Esophagus (tissue), 2 donors: ENCODE measurements at regions not wholly inside any gene's neighbourhood (a gene's known extent, or its start where the extent isn't known, plus 50 kb on each side); places are given as distances from the start of the nearest gene placed in this dataset.

Experiments
- H3K27ac ChIP-seq, 2 donors: one replicate each; pipeline ENCODE4 v1.5.1; 2013; ENCODE audit warnings: low read depth in 2 of 2, mild to moderate bottlenecking in 2 of 2, inconsistent platforms in 1 of 2, low read length in 1 of 2, moderate library complexity in 1 of 2
- H3K27me3 ChIP-seq, 2 donors: one replicate each; pipeline ENCODE4 v1.6.1; 2013; ENCODE audit warnings: low read length in 2 of 2, control low read depth in 1 of 2, mild to moderate bottlenecking in 1 of 2; ENCODE audit not compliant: insufficient read depth in 2 of 2, control insufficient read depth in 1 of 2
- H3K36me3 ChIP-seq, 2 donors: one replicate each; pipeline ENCODE4 v1.6.1; 2013; ENCODE audit warnings: low read length in 1 of 2; ENCODE audit not compliant: control insufficient read depth in 2 of 2, insufficient read depth in 2 of 2
- H3K4me1 ChIP-seq, 2 donors: one replicate each; pipeline ENCODE4 v1.6.1; 2013; ENCODE audit warnings: low read length in 1 of 2; ENCODE audit not compliant: control insufficient read depth in 2 of 2, insufficient read depth in 2 of 2
- H3K4me3 ChIP-seq, 2 donors: one replicate each; pipeline ENCODE4 v1.5.1; 2013; ENCODE audit warnings: low read length in 2 of 2, mild to moderate bottlenecking in 2 of 2, low read depth in 1 of 2, moderate library complexity in 1 of 2
- H3K9me3 ChIP-seq, 2 donors: one replicate each; pipeline ENCODE4 v1.6.1; 2013; ENCODE audit warnings: mild to moderate bottlenecking in 2 of 2, low read depth in 1 of 2, low read length in 1 of 2, moderate library complexity in 1 of 2; ENCODE audit not compliant: control insufficient read depth in 2 of 2, insufficient read depth in 1 of 2
- WGBS, 2 donors: extraction: QIAGEN DNeasy Blood & Tissue Kit; methylation state at CpG; one replicate each; pipeline ENCODE4 v1.1.7; 2013; 5-methylcytosine and 5-hydroxymethylcytosine counted together
- donor health status: healthy with polysubstance abuse.
- donor health status: Bipolar disorder and iron deficiency.

DNA sequence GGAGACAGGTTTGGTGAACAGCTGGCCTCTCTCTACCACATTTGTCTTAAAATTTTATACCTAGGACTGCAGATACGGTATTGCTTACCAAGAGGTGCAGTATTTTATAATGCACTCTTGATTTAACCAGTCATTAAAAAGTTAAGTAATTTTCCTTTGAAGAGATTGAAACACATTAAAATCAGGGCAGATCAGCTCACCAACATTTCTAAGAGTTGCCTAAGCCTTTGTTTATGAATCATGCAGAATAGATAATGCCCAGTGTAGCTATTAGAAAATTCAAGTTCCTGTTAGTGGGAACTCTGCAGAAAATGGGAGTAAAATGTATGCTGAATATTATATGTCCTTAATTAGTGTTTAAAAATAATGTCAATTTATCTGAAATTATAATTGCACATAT is 140.2 kb upstream of the PRPS1L1 start:
- no peaks in the 10 kb centered on the region for H3K9me3 ChIP-seq
- H3K36me3 ChIP-seq = no peaks in the 10 kb centered on the region
- 94 to 98% methylated on average over 1 of the region's 1 CpG for WGBS, 2 donors
- no peaks in the 10 kb centered on the region for H3K4me1 ChIP-seq
- H3K4me3 ChIP-seq = no peak overlapping the region
- H3K27ac ChIP-seq = no peak overlapping the region
- H3K27me3 ChIP-seq = no peaks in the 10 kb centered on the region

DNA sequence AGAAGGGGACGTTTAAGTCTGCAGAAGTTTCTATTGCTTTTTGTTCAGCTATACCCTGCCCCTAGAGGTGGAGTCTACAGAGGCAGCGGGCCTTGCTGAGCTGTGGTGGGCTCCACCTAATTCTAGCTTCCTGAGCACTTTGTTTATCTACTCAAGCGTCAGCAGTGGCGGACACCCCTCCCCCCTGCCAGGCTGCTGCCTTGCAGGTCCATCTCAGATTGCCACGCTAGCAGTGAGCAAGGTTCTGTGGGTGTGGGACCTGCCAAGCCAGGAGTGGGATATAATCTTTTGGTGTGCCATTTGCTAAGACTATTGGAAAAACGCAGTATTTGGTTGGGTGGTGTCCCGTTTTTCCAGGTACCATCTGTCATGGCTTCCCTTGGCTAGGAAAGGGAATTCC is 147.3 kb upstream of the PRPS1L1 start:
- Histone ChIP-seq H3K4me3 (no peak overlapping the region), H3K27me3 (no peaks in the 10 kb centered on the region), H3K9me3 (no peaks in the 10 kb centered on the region), H3K36me3 (no peaks in the 10 kb centered on the region), H3K27ac (no peak overlapping the region), H3K4me1 (no peaks in the 10 kb centered on the region)
- WGBS, 2 donors = 90 to 92% methylated on average over 7 of the region's 7 CpGs

DNA sequence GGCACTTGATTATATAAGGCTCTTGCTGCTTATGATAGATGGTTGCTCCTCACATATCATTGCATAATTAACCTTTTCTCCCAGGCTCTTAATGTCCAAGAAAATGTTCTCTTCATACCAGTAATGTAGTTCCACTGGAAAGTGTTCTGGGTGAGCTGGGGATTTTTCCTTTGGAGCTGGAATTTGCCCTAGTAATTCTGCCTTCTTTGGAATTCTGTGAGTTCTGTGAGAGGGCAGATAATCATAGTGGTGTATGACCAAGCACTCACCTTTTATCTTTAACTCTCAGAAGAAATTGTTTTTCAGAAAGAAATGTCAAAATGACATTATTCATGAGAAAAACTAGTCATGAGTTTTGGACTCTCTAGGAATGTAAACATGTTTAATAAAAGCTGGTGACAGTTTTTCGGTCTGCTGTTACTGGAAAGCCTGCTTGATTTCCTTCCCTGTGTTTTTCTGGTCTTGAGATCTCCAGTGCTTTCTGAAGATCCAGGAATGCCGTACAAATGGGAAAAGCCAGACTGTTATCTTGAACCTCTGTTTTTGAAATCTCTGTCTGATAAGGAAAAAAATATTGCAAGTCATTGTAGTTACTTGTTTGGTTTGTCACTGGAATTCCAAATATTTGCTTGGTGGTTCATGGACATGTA is 148.3 kb upstream of the PRPS1L1 start:
- Histone ChIP-seq H3K36me3 (no peaks in the 10 kb centered on the region), H3K27ac (no peak overlapping the region), H3K27me3 (no peaks in the 10 kb centered on the region), H3K4me1 (no peaks in the 10 kb centered on the region), H3K4me3 (no peak overlapping the region), H3K9me3 (no peaks in the 10 kb centered on the region)
- WGBS, 2 donors = 54 to 58% methylated on average over 2 of the region's 2 CpGs

DNA sequence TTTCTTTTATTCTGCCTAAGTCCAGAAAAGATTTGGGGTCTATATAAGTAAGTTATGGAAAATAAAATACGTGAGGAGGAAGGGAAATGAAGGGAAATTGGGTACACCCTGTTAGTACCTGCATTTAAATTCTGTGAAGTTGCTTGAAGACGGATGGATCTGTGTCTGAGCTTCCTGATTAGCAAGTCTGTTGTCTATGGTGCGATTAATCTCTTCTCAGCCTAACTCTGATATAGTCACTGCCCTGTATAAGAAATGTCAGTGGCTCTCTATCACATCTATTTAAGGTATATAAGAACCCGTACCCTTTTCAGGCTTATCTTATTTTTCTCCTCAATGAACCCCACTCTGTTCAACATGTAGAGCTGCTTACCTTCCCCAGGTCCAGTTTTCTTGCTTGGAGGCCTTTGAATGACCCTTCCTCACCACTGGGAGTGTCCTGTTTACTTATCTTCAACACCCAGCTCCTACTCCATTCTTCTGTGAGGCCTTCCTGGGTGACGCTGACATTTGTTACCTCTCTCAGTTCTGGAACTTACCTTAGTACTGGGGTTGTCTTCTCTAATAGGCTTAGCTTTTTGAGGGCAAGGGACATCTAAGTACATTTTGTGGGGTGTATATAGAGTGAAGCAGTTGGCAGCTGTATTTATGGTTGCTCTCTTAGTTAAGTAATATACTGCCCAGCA is 149.6 kb upstream of the PRPS1L1 start:
- H3K27me3 ChIP-seq = no peaks in the 10 kb centered on the region
- no peak overlapping the region for H3K4me3 ChIP-seq
- H3K9me3 ChIP-seq = no peaks in the 10 kb centered on the region
- H3K36me3 ChIP-seq = no peaks in the 10 kb centered on the region
- H3K27ac ChIP-seq = no peak overlapping the region
- 81 to 91% methylated on average over 5 of the region's 5 CpGs for WGBS, 2 donors
- H3K4me1 ChIP-seq = no peaks in the 10 kb centered on the region

DNA sequence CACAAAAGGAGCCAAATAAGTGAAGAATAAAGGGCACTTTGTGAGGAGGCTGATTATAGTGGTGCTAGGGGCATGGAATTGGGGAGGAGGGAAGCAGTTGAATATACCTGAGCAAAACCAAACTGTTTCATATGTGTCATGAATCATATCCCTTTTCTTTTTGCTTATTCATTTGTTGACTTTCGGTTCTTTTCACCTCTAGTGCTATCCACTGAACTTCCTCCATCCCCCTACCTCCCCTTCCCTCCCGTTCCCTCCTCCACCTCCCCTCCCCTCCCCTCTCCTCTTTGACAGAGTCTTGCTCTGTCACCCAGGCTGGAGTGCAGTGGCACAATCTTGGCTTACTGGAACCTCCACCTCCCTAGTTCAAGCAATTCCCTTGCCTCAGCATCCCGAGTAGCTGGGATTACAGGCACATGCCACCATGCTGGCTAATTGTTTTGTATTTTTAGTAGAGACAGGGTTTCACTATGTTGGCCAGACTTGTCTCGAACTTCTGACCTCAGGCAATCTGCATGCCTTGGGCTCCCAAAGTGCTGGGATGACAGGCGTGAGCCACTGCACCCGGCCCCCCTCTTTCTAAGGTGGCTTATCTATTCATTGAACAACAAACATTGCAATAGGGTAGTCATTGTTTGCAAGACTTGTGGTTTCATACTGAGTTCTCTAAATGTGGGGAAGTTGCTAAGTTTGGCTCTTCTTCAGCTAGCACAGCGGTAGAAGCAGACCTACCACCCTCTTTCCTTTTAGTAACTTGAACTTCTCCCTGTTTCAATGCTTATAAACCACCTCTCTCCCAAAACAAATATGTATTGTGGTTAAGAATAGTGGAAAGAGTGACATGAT is 150.4 kb upstream of the PRPS1L1 start:
- Histone ChIP-seq H3K27ac (no peak overlapping the region), H3K27me3 (no peaks in the 10 kb centered on the region), H3K4me3 (no peak overlapping the region), H3K36me3 (no peaks in the 10 kb centered on the region), H3K4me1 (no peaks in the 10 kb centered on the region), H3K9me3 (no peaks in the 10 kb centered on the region)
- 45 to 53% methylated on average over 7 of the region's 7 CpGs for WGBS, 2 donors

DNA sequence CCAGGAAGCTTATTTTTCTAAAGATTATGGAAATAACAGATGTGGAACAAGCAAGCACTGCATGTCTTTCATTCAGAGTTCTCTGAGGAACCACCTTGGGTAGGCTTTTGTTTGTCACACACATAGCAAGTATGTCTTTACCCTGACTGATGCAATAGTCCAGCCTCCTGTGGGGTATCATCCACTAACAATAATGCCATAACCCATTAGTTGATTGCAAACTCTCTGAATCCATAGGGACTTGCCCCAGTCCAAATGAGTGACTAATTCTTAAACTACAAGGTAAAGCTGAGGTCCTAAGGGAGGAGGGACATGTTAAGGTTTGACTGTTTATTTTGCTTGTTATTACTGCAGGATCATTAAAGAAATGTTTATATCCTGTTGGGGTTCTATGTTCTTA is 151.4 kb upstream of the PRPS1L1 start:
- H3K4me1 ChIP-seq = no peaks in the 10 kb centered on the region
- no peaks in the 10 kb centered on the region for H3K27me3 ChIP-seq
- H3K4me3 ChIP-seq = no peak overlapping the region
- H3K36me3 ChIP-seq = no peaks in the 10 kb centered on the region
- H3K27ac ChIP-seq = no peak overlapping the region
- H3K9me3 ChIP-seq = no peaks in the 10 kb centered on the region

DNA sequence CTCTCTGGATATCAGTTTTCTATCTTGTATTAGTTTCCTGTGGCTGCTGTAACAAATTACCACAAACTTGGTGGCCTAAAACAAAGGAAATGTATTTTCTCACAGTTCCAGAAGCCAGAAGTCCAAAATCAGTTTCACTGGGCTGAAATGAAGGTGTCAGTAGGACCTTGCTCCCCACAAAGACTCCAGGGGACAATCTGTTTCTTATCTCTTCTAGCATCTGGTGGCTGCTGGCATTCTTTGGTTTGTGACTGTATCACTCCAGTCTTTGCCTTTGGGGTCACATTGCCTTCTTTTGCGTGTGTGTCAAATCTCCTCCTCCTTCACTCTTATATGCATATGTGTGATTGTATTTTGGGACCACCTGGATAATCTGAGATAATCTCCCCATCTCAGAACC is 153.0 kb upstream of the PRPS1L1 start:
- WGBS, 2 donors = 79 to 93% methylated on average over 1 of the region's 1 CpG

DNA sequence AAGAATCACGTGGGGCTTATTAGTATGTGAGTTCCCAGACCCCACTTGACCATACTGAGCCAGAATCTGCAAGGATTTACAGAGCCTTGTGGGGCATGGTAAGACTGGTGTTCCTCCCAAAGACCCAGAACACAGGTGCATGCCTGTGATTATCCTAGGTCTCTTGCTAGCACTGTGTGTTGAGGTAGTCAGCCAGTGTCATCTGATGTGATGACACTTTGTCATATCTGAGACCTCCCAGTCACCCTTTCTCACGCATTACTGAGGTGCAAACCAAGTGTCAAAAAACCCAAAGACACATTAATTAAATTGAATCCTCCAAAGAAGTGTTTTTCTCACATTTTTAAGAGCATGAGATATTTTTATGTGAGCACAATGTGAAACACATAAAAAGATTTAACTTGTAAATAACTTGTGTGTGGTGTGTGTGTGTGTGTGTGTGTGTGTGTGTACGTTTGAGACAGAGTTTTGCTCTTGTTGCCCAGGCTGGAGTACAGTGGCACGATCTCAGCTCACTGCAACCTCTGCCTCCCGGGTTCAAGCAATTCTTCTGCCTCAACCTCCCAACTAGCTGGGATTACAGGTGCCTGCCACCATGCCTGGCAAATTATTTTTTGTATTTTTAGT is 162.0 kb upstream of the PRPS1L1 start:
- Histone ChIP-seq H3K4me3 (no peak overlapping the region), H3K27me3 (no peaks in the 10 kb centered on the region), H3K9me3 (no peaks in the 10 kb centered on the region), H3K36me3 (no peaks in the 10 kb centered on the region), H3K4me1 (no peaks in the 10 kb centered on the region), H3K27ac (no peak overlapping the region)
- 85 to 88% methylated on average over 5 of the region's 5 CpGs for WGBS, 2 donors

More for the DNA sequence above, 153.0 kb upstream of the PRPS1L1 start:
- Histone ChIP-seq H3K4me3 (no peak overlapping the region), H3K27ac (no peak overlapping the region), H3K36me3 (no peaks in the 10 kb centered on the region), H3K9me3 (no peaks in the 10 kb centered on the region), H3K27me3 (no peaks in the 10 kb centered on the region), H3K4me1 (no peaks in the 10 kb centered on the region)

DNA sequence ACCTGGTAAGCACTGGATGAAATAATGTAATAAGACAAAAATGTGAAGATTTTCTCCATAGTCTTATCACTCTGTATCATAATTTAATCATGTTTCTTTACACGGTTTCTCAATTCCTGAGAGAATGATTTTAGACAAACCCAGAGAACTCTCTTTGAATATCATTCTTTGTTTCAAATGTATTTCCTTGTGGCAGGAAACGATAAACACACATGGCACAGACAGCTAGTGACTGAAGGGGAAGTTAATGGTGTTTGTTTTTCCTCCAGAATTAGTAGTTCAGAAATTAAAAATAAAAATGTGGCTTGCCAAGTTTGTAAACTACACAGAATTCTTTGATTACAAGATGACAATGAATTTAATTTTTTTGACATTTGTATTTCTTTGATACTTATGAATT is 163.7 kb upstream of the PRPS1L1 start:
- H3K4me3 ChIP-seq = no peak overlapping the region
- 20 to 32% methylated on average over 2 of the region's 2 CpGs for WGBS, 2 donors
- H3K9me3 ChIP-seq = no peaks in the 10 kb centered on the region
- no peaks in the 10 kb centered on the region for H3K4me1 ChIP-seq
- no peaks in the 10 kb centered on the region for H3K36me3 ChIP-seq
- H3K27me3 ChIP-seq = no peaks in the 10 kb centered on the region
- no peak overlapping the region for H3K27ac ChIP-seq
